ENCODE measurements at regions not wholly inside any gene's neighbourhood (a gene's known extent, or its start where the extent isn't known, plus 50 kb on each side); places are given as distances from the start of the nearest gene placed in this dataset.
"Not testable (repeated sequence)": the region's sequence is repeated elsewhere in the genome, so short reads cannot be mapped to it uniquely, and the experiment has no call there.

- DNase-seq (ENCODE audit: low spot score), result no peak
- H3K9me3 Mint-ChIP-seq (ENCODE audit: low read depth), result no peaks in the 10 kb centered on the region
Measured at GRCh38 chr3:95586754-95587153, 1227.6 kb upstream of the EPHA6 start.

GRCh38 chr3:95587641-95588040, 1226.8 kb upstream of the EPHA6 start:
- not testable (repeated sequence) for H3K36me3 Mint-ChIP-seq (ENCODE audit: low read depth); H3K27me3 Mint-ChIP-seq (ENCODE audit: low read depth); H3K9me3 Mint-ChIP-seq (ENCODE audit: low read depth); H3K4me1 Mint-ChIP-seq (ENCODE audit: low read depth); H3K4me3 Mint-ChIP-seq (ENCODE audit: unreplicated experiment); DNase-seq (ENCODE audit: low spot score); H3K27ac Mint-ChIP-seq (ENCODE audit: unreplicated experiment)

More at GRCh38 chr3:95586754-95587153, 1227.6 kb upstream of the EPHA6 start:
- TF ChIP-seq CTCF (IDR thresholded peaks at IDR 0.05), result no peak
- Mint-ChIP-seq H3K4me3 (ENCODE audit: unreplicated experiment) (no peak overlapping the region), H3K36me3 (ENCODE audit: low read depth) (no peaks in the 10 kb centered on the region), H3K27ac (ENCODE audit: unreplicated experiment) (no peak overlapping the region), H3K27me3 (ENCODE audit: low read depth) (peaks cover 2% of the 10 kb centered on the region), H3K4me1 (ENCODE audit: low read depth) (no peaks in the 10 kb centered on the region)

GRCh38 chr3:95588473-95588872, 1225.9 kb upstream of the EPHA6 start:
- Mint-ChIP-seq H3K9me3 (ENCODE audit: low read depth) (no peaks in the 10 kb centered on the region), H3K27me3 (ENCODE audit: low read depth) (peaks cover 2% of the 10 kb centered on the region), H3K4me3 (ENCODE audit: unreplicated experiment) (no peak overlapping the region), H3K36me3 (ENCODE audit: low read depth) (no peaks in the 10 kb centered on the region), H3K27ac (ENCODE audit: unreplicated experiment) (no peak overlapping the region), H3K4me1 (ENCODE audit: low read depth) (no peaks in the 10 kb centered on the region)
- no peak for TF ChIP-seq CTCF (IDR thresholded peaks at IDR 0.05)
- DNase-seq (ENCODE audit: low spot score), result no peak

- no peak for TF ChIP-seq CTCF (IDR thresholded peaks at IDR 0.05)
- H3K4me1 Mint-ChIP-seq (ENCODE audit: low read depth), result no peaks in the 10 kb centered on the region
- peaks cover 2% of the 10 kb centered on the region for H3K9me3 Mint-ChIP-seq (ENCODE audit: low read depth)
- no peaks in the 10 kb centered on the region for H3K36me3 Mint-ChIP-seq (ENCODE audit: low read depth)
- DNase-seq (ENCODE audit: low spot score), result peak; percentile 83
- no peak overlapping the region for H3K27ac Mint-ChIP-seq (ENCODE audit: unreplicated experiment)
- H3K4me3 Mint-ChIP-seq (ENCODE audit: unreplicated experiment), result no peak overlapping the region
- no peaks in the 10 kb centered on the region for H3K27me3 Mint-ChIP-seq (ENCODE audit: low read depth)
Measured at GRCh38 chr3:95595416-95596075, 1218.8 kb upstream of the EPHA6 start.

- TF ChIP-seq CTCF (IDR thresholded peaks at IDR 0.05), result no peak
Measured at GRCh38 chr3:95607926-95608325, 1206.5 kb upstream of the EPHA6 start.

GRCh38 chr3:95609411-95609810, 1205.0 kb upstream of the EPHA6 start:
- H3K9me3 Mint-ChIP-seq (ENCODE audit: low read depth), result peaks cover 13% of the 10 kb centered on the region
- no peak for DNase-seq (ENCODE audit: low spot score)
- H3K36me3 Mint-ChIP-seq (ENCODE audit: low read depth), result peaks cover 9% of the 10 kb centered on the region
- no peak overlapping the region for H3K4me3 Mint-ChIP-seq (ENCODE audit: unreplicated experiment)
- H3K27me3 Mint-ChIP-seq (ENCODE audit: low read depth), result peaks cover 2% of the 10 kb centered on the region
- TF ChIP-seq CTCF (IDR thresholded peaks at IDR 0.05), result no peak
- no peaks in the 10 kb centered on the region for H3K4me1 Mint-ChIP-seq (ENCODE audit: low read depth)
- H3K27ac Mint-ChIP-seq (ENCODE audit: unreplicated experiment), result no peak overlapping the region

More at GRCh38 chr3:95607926-95608325, 1206.5 kb upstream of the EPHA6 start:
- Mint-ChIP-seq H3K9me3 (ENCODE audit: low read depth) (peaks cover 13% of the 10 kb centered on the region), H3K27ac (ENCODE audit: unreplicated experiment) (no peak overlapping the region), H3K27me3 (ENCODE audit: low read depth) (peaks cover 5% of the 10 kb centered on the region), H3K36me3 (ENCODE audit: low read depth) (peaks cover 9% of the 10 kb centered on the region), H3K4me1 (ENCODE audit: low read depth) (no peaks in the 10 kb centered on the region), H3K4me3 (ENCODE audit: unreplicated experiment) (no peak overlapping the region)
- DNase-seq (ENCODE audit: low spot score), result no peak

Measured in chondrocyte (in vitro differentiated cells).